Endothelial cell of umbilical vein (primary cell): ENCODE measurements at regions not wholly inside any gene's neighbourhood (a gene's known extent, or its start where the extent isn't known, plus 50 kb on each side); places are given as distances from the start of the nearest gene placed in this dataset.

Experiments used
- CTCF ChIP-seq, 2 donors: IDR thresholded peaks; 1 replicate in 1 of 2; 2 replicates in 1 of 2; pipeline ENCODE4 v1.5.1; 2011; ENCODE audit warnings: low read length in 2 of 2, mild to moderate bottlenecking in 2 of 2, moderate library complexity in 2 of 2, control low read depth in 1 of 2, inconsistent platforms in 1 of 2, low read depth in 1 of 2; ENCODE audit not compliant: insufficient read depth in 1 of 2; ENCODE audit errors: extremely low read depth in 1 of 2
- JUN ChIP-seq: IDR thresholded peaks from 2 replicates; pipeline ENCODE4 v1.6.1; 2011; ENCODE audit warnings: borderline replicate concordance, low read depth; ENCODE audit not compliant: insufficient read length, insufficient read depth
- MYC ChIP-seq: IDR thresholded peaks from one replicate; pipeline ENCODE4 v1.6.1; 2011; ENCODE audit warnings: mild to moderate bottlenecking, low read depth, low read length
- POLR2A ChIP-seq: IDR thresholded peaks from 2 replicates; pipeline ENCODE4 v1.6.1; 2012; ENCODE audit warnings: low read depth, mild to moderate bottlenecking, control low read depth, low read length

GRCh38 chr9:118693645-118694044 is 675.6 kb downstream of the BRINP1 start:
- no peak for TF ChIP-seq CTCF (IDR thresholded peaks at IDR 0.05; ENCODE audit: extremely low read depth in 1 of 2, insufficient read depth in 1 of 2, low read depth in 1 of 2, low read length in 2 of 2)
- TF ChIP-seq MYC = no peak
- no peak for TF ChIP-seq POLR2A
- TF ChIP-seq JUN = no peak
